H1 (cell line): ENCODE measurements at regions not wholly inside any gene's neighbourhood (a gene's known extent, or its start where the extent isn't known, plus 50 kb on each side); places are given as distances from the start of the nearest gene placed in this dataset.

Source experiments
- CTCF ChIA-PET: fragments of 300-600 bp; sonication (Branson Sonifier 250); formaldehyde crosslinking; loops from one replicate; lab custom pipeline; 2021; ENCODE audit not compliant: partially characterized antibody; lab: Charles Lee
- POLR2A ChIA-PET: fragments of 300-600 bp; sonication (Branson Sonifier 250); formaldehyde crosslinking; loops from one replicate; lab custom pipeline; 2021; ENCODE audit warnings: inconsistent platforms; ENCODE audit not compliant: partially characterized antibody; lab: Charles Lee
- DNase-seq, 2 experiments: peaks; one replicate each; pipeline versions ENCODE4 v3.0.0 to v3.0.0-alpha.2; 2010 to 2022; ENCODE audit warnings: low spot score in 2 of 2, low read depth in 1 of 2, mixed read lengths in 1 of 2
- FAIRE-seq: peaks from 2 replicates; lab custom pipeline; 2011; peaks lifted over from hg19 to GRCh38; lab: Jason Lieb, UNC
- H2AFZ ChIP-seq: 2 replicates; pipeline ENCODE4 v1.8.1; 2012; ENCODE audit warnings: low read length, inconsistent platforms
- H2AK5ac ChIP-seq: 2 replicates; pipeline ENCODE4 v1.6.1; 2013; ENCODE audit warnings: low read depth, low read length
- H2BK120ac ChIP-seq: replicated peaks from 2 replicates; pipeline ENCODE3; 2013; ENCODE audit warnings: low read depth, low read length, inconsistent platforms
- H2BK12ac ChIP-seq: 2 replicates; pipeline ENCODE4 v1.6.1; 2013; ENCODE audit warnings: low read depth, low read length
- H2BK15ac ChIP-seq: 2 replicates; pipeline ENCODE4 v1.6.1; 2013; ENCODE audit warnings: low read length
- H2BK20ac ChIP-seq: 2 replicates; pipeline ENCODE4 v1.6.1; 2013; ENCODE audit warnings: low read length
- H2BK5ac ChIP-seq: 2 replicates; pipeline ENCODE4 v1.6.1; 2013; ENCODE audit warnings: low read depth, low read length
- H3K14ac ChIP-seq: 2 replicates; pipeline ENCODE4 v1.6.1; 2013; ENCODE audit warnings: inconsistent platforms; ENCODE audit not compliant: insufficient read length
- H3K18ac ChIP-seq: 2 replicates; pipeline ENCODE4 v1.6.1; 2013; ENCODE audit warnings: low read length; ENCODE audit errors: extremely low read depth
- H3K23ac ChIP-seq: 2 replicates; pipeline ENCODE4 v1.6.1; 2013; ENCODE audit warnings: inconsistent platforms; ENCODE audit not compliant: insufficient read length
- H3K23me2 ChIP-seq: 2 replicates; pipeline ENCODE4 v1.6.1; 2013; ENCODE audit warnings: low read depth, low read length
- H3K27ac ChIP-seq: 2 replicates; pipeline ENCODE4 v1.6.1; 2011; ENCODE audit warnings: low read depth, low read length, inconsistent platforms
- H3K27me3 ChIP-seq, 4 experiments: replicated peaks in 1 of 4; 1 replicate in 1 of 4; 2 replicates in 3 of 4; pipeline versions ENCODE4 v1.6.1 to v1.8.1; 2011 to 2013; ENCODE audit warnings: low read length in 3 of 4, mild to moderate bottlenecking in 3 of 4, inconsistent platforms in 2 of 4, mixed read lengths in 2 of 4, moderate library complexity in 1 of 4; ENCODE audit not compliant: control insufficient read depth in 3 of 4, insufficient read depth in 3 of 4; ENCODE audit errors: extremely low read depth in 1 of 4
- H3K36me3 ChIP-seq, 4 experiments: 2 replicates each; pipeline versions ENCODE4 v1.6.1 to v1.8.1; 2011 to 2013; ENCODE audit warnings: mild to moderate bottlenecking in 4 of 4, low read length in 3 of 4, moderate library complexity in 2 of 4, control low read depth in 1 of 4, inconsistent platforms in 1 of 4; ENCODE audit not compliant: insufficient read depth in 4 of 4, control insufficient read depth in 2 of 4
- H3K4ac ChIP-seq: replicated peaks from 2 replicates; pipeline ENCODE3; 2013; ENCODE audit warnings: low read length, low read depth, mixed read lengths, inconsistent platforms; ENCODE audit not compliant: insufficient read length
- H3K4me1 ChIP-seq, 4 experiments: replicated peaks in 1 of 4; 1 replicate in 1 of 4; 2 replicates in 3 of 4; pipeline versions ENCODE4 v1.6.1 to v1.8.1; 2011 to 2013; ENCODE audit warnings: low read length in 3 of 4, inconsistent platforms in 2 of 4, mixed read lengths in 1 of 4; ENCODE audit not compliant: insufficient read depth in 4 of 4, control insufficient read depth in 3 of 4
- H3K4me2 ChIP-seq, 2 experiments: 2 replicates each; pipeline versions ENCODE4 v1.6.1 to v1.8.1; 2011 to 2013; ENCODE audit warnings: low read depth in 2 of 2, low read length in 2 of 2, control low read depth in 1 of 2, inconsistent platforms in 1 of 2, mild to moderate bottlenecking in 1 of 2; ENCODE audit not compliant: insufficient read depth in 1 of 2
- H3K4me3 ChIP-seq, 4 experiments: fragments of 200-600, 300-600 bp in 1 of 4; sonication (generic), shearing (Covaris generic), sonication (Bioruptor Twin) in 1 of 4; 2 replicates each; pipeline versions ENCODE4 v1.5.1 to v1.8.1; 2011 to 2016; ENCODE audit warnings: low read length in 4 of 4, low read depth in 3 of 4, control low read depth in 2 of 4, inconsistent platforms in 2 of 4, mild to moderate bottlenecking in 2 of 4, mixed read lengths in 1 of 4, moderate library complexity in 1 of 4; ENCODE audit not compliant: insufficient read depth in 2 of 4; ENCODE audit errors: extremely low read depth in 1 of 4
- H3K56ac ChIP-seq: replicated peaks from 2 replicates; pipeline ENCODE3; 2013; ENCODE audit warnings: low read depth, mild to moderate bottlenecking, mixed read lengths, low read length, inconsistent platforms; ENCODE audit not compliant: insufficient read length
- H3K79me1 ChIP-seq: 2 replicates; pipeline ENCODE4 v1.6.1; 2013; ENCODE audit warnings: low read depth, low read length, control low read depth
- H3K79me2 ChIP-seq, 2 experiments: 2 replicates each; pipeline versions ENCODE4 v1.6.1 to v1.8.1; 2012 to 2013; ENCODE audit warnings: low read length in 2 of 2, mild to moderate bottlenecking in 2 of 2, inconsistent platforms in 1 of 2; ENCODE audit not compliant: insufficient read depth in 2 of 2, control insufficient read depth in 1 of 2
- H3K9ac ChIP-seq, 4 experiments: replicated peaks in 1 of 4; 1 replicate in 1 of 4; 2 replicates in 3 of 4; pipeline versions ENCODE4 v1.6.1 to v1.8.1; 2011 to 2013; ENCODE audit warnings: low read depth in 3 of 4, low read length in 3 of 4, control low read depth in 2 of 4, mild to moderate bottlenecking in 2 of 4, moderate library complexity in 2 of 4, inconsistent platforms in 1 of 4; ENCODE audit errors: extremely low read depth in 1 of 4
- H3K9me3 ChIP-seq, 2 experiments: 2 replicates each; pipeline versions ENCODE4 v1.6.1 to v1.8.1; 2012 to 2013; ENCODE audit warnings: mild to moderate bottlenecking in 2 of 2, moderate library complexity in 2 of 2, control low read depth in 1 of 2, inconsistent platforms in 1 of 2, low read depth in 1 of 2, low read length in 1 of 2, mixed read lengths in 1 of 2; ENCODE audit not compliant: insufficient read depth in 2 of 2
- H4K20me1 ChIP-seq, 2 experiments: replicated peaks in 1 of 2; 2 replicates each; pipeline versions ENCODE3 to v1.8.1; 2011 to 2013; ENCODE audit warnings: inconsistent platforms in 2 of 2, low read length in 2 of 2, mild to moderate bottlenecking in 1 of 2; ENCODE audit not compliant: insufficient read depth in 2 of 2, control insufficient read depth in 1 of 2
- H4K5ac ChIP-seq: 2 replicates; pipeline ENCODE4 v1.6.1; 2013; ENCODE audit warnings: low read length, low read depth, mixed read lengths, inconsistent platforms; ENCODE audit not compliant: insufficient read length
- H4K8ac ChIP-seq: 2 replicates; pipeline ENCODE4 v1.8.0; 2013; ENCODE audit warnings: mild to moderate bottlenecking, moderate library complexity, low read length, inconsistent platforms; ENCODE audit not compliant: insufficient read depth; ENCODE audit errors: extremely low read depth
- H4K91ac ChIP-seq: replicated peaks from 2 replicates; pipeline ENCODE3; 2013; ENCODE audit warnings: low read length, mixed read lengths, inconsistent platforms; ENCODE audit not compliant: insufficient read length
- KDM5A ChIP-seq: fragments of 200-600 bp; IDR thresholded peaks from 2 replicates; pipeline ENCODE4 v1.7.1; 2012; ENCODE audit warnings: mild to moderate bottlenecking, low read length, inconsistent platforms, mixed read lengths
- SIN3A ChIP-seq, 2 experiments: IDR thresholded peaks in 1 of 2; conservative IDR thresholded peaks in 1 of 2; 2 replicates each; pipeline ENCODE4 v1.6.1; 2011 to 2012; ENCODE audit warnings: low read length in 2 of 2, improper control_type of control experiment in 1 of 2, low read depth in 1 of 2, mild to moderate bottlenecking in 1 of 2
- WGBS, 2 experiments: shearing (Covaris generic) in 1 of 2; methylation state at CpG; one replicate each; pipeline versions ENCODE4 v1.1.6 to v1.1.7; 2013 to 2015; ENCODE audit warnings: low lambda C conversion rate in 2 of 2, mixed read lengths in 2 of 2, inconsistent platforms in 1 of 2, low coverage in 1 of 2, missing lambda C conversion rate in 1 of 2; ENCODE audit not compliant: insufficient replicate concordance in 2 of 2, insufficient coverage in 1 of 2, insufficient read length in 1 of 2; ENCODE audit errors: extremely low coverage in 1 of 2, missing lambda C conversion rate in 1 of 2; 5-methylcytosine and 5-hydroxymethylcytosine counted together

- Histone ChIP-seq H3K4me3 (no peak overlapping the region), H3K56ac (no peak overlapping the region), H4K20me1 (no peaks in the 10 kb centered on the region), H3K23ac (no peak overlapping the region), H4K8ac (no peak overlapping the region), H3K27me3 (no peaks in the 10 kb centered on the region; a peak in 1 of 7 replicates), H3K36me3 (no peaks in the 10 kb centered on the region), H2BK15ac (no peak overlapping the region), H2BK20ac (no peak overlapping the region), H2BK5ac (no peak overlapping the region), H2AK5ac (no peak overlapping the region), H2BK120ac (no peak overlapping the region), H4K5ac (no peak overlapping the region), H3K18ac (no peak overlapping the region), H3K79me2 (no peaks in the 10 kb centered on the region), H3K4me2 (no peak overlapping the region), H3K9me3 (peaks cover 0 to 4% of the 10 kb centered on the region in 2 experiments; a peak in 1 of 4 replicates), H3K9ac (no peak overlapping the region), H3K4me1 (no peaks in the 10 kb centered on the region), H4K91ac (no peak overlapping the region), H3K4ac (no peak overlapping the region), H3K23me2 (no peaks in the 10 kb centered on the region), H3K79me1 (no peaks in the 10 kb centered on the region), H3K27ac (no peak overlapping the region), H3K14ac (no peak overlapping the region), H2BK12ac (no peak overlapping the region), H2AFZ (no peak overlapping the region; the same call in 1 of the 2 replicates)
- FAIRE-seq: no peak
- no peak for DNase-seq
- WGBS, 2 experiments: 96% methylated on average over 2 of the region's 2 CpGs; no CpG with 5 or more reads in 1 of the 2 experiments
- TF ChIP-seq SIN3A (conservative IDR thresholded peaks at IDR 0.05 in 1 of 2, IDR thresholded peaks at IDR 0.05 in 1 of 2; ENCODE audit: low read depth in 1 of 2, low read length in 2 of 2) (no peak), KDM5A (no peak)
- ChIA-PET CTCF (no interaction called here), POLR2A (no interaction called here)
These were observed 635.1 kb upstream of the STXBP6 start for GRCh38 chr14:25685004-25685403.
